ENCODE measurements at regions not wholly inside any gene's neighbourhood (a gene's known extent, or its start where the extent isn't known, plus 50 kb on each side); places are given as distances from the start of the nearest gene placed in this dataset.

DNA sequence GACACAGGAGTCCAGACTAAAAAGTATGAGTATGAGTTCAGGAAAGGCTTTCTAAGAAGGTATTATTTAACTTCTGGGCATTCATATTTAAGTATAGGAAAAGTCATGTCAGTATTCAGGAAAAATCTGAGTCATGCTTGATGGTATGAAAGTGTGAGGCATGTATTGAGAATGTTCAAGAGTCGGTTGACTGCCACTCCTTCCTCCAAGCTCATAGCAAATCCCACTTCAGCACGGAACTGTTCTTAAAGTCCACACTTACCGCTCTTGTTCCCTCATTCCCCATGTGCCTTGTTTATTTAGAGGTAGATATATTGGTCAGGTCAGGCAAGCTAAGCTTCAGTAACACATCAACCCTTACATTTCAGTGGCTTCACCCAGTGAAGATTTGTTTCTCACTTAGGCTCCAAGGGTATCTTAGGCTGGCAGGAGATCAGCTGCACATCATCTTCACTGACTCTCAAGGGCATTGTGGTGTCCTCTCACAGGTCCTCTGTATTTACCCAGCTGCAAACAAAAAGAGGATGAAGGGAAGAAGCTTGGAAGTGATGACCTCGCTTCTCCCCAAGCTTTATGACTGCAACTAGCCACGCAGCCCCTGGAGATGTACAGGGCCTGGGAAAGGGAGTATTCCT lies 1189.2 kb downstream of the EFNB2 start:
- no peaks in the 10 kb centered on the region for H3K36me3 Mint-ChIP-seq

DNA sequence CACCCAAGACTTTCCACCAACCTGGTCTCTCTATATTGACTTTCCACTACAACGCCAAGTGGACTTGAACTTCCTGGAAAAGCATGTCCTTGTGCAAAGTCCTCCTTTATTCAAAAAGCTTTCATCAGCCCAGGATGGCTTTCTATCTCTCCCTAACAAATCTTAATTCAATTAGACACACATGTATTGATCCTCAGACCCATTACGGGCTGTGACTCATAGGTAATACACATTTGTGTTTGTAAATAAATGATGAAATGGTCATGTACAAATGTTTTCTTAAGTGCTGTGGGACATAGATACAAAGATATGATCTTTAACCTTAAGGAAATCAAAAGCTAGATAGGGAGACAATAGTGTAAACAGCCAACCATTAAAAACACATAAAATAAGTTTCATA lies 1189.7 kb downstream of the EFNB2 start:
- no peak overlapping the region for H3K4me3 Mint-ChIP-seq
- no peaks in the 10 kb centered on the region for H3K9me3 Mint-ChIP-seq (ENCODE audit: low read depth)
- H3K36me3 Mint-ChIP-seq: no peaks in the 10 kb centered on the region
- no peaks in the 10 kb centered on the region for H3K27me3 Mint-ChIP-seq
- H3K27ac Mint-ChIP-seq: no peak overlapping the region
- peaks cover 4% of the 10 kb centered on the region for H3K4me1 Mint-ChIP-seq (ENCODE audit: low read depth)

More for the DNA sequence above, 1189.2 kb downstream of the EFNB2 start:
- Mint-ChIP-seq H3K27me3 (no peaks in the 10 kb centered on the region), H3K27ac (no peak overlapping the region), H3K4me3 (no peak overlapping the region), H3K9me3 (ENCODE audit: low read depth) (no peaks in the 10 kb centered on the region), H3K4me1 (ENCODE audit: low read depth) (peaks cover 4% of the 10 kb centered on the region)

DNA sequence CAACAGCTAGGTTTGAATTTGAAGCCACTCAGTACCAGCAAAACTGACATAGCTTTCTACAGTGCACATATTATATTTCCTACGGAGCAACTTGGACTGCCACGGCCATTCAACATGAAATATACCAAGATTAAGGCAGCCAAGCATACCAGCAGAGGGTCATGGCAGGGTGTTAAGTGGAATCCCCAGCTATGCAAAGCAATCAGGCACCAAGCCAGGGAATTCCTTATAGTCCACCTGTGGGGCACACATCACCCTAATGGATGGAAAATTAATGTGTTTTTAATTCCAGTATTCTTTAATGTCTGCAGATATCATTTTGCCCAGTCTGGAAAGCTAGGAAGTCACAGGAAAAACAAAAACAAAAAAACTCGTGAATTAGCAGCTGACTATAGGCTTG lies 1190.3 kb downstream of the EFNB2 start:
- H3K4me1 Mint-ChIP-seq (ENCODE audit: low read depth): peaks cover 4% of the 10 kb centered on the region
- H3K9me3 Mint-ChIP-seq (ENCODE audit: low read depth): no peaks in the 10 kb centered on the region
- H3K27ac Mint-ChIP-seq: no peak overlapping the region
- H3K27me3 Mint-ChIP-seq: no peaks in the 10 kb centered on the region
- no peak overlapping the region for H3K4me3 Mint-ChIP-seq
- no peaks in the 10 kb centered on the region for H3K36me3 Mint-ChIP-seq

DNA sequence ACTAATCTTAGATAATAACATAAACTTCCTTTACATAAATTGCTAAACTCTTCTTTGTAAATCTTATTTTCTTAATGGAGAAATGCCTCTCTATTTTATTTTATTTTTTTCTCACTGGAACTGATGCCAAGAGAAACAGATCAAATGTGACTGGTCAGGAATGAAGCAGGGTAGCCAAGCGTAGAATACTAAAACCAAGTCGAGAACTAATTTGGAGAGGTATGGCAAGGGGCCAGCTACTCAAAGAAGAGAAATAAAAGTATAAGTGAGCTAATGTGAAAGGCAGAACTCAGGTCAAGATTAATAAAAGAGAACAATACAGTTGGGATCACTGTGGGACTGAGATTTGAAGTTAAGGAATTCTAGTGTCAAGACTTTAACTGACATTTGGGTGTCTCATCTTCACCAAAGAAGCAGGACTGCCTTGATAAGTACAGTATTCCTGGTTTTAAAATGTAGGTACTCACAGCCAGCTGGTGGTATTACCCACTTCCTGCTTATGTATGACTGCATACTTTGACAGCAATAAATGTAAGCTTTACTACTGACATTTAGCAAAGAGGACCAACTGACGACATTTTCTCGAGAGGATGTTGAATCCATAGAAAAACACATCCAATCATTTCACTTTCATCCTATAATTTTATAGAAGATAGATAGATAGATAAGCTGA lies 1192.2 kb downstream of the EFNB2 start:
- Mint-ChIP-seq H3K9me3 (ENCODE audit: low read depth) (no peaks in the 10 kb centered on the region), H3K27ac (no peak overlapping the region), H3K36me3 (no peaks in the 10 kb centered on the region), H3K4me1 (ENCODE audit: low read depth) (peaks cover 11% of the 10 kb centered on the region), H3K27me3 (no peaks in the 10 kb centered on the region), H3K4me3 (no peak overlapping the region)

DNA sequence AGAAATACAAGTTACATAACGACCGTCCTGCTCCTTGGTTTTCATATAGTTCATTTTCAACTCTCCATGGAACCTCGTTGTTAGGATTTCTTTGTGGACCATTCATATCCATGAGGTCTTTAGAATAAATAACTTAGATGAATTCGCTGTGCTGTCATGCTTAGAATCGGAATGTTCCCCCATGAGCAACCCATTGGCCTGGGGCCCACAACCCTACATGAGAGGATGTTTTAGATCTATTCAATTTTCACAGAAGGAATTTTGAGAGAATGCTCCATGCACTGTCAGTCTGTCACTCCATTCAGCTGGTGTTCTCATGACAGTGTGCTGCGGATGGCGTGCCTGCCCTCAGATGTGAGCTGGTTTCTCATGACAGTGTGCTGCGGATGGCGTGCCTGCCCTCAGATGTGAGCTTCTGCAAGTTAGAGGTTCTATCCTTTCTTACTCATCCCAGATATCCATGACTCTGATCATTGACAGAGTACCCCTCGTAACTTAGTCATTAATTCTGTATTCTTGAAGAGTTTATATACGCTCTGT lies 1193.1 kb downstream of the EFNB2 start:
- Mint-ChIP-seq H3K27ac (no peak overlapping the region), H3K27me3 (no peaks in the 10 kb centered on the region), H3K36me3 (no peaks in the 10 kb centered on the region), H3K4me1 (ENCODE audit: low read depth) (peaks cover 14% of the 10 kb centered on the region), H3K4me3 (no peak overlapping the region), H3K9me3 (ENCODE audit: low read depth) (no peaks in the 10 kb centered on the region)

DNA sequence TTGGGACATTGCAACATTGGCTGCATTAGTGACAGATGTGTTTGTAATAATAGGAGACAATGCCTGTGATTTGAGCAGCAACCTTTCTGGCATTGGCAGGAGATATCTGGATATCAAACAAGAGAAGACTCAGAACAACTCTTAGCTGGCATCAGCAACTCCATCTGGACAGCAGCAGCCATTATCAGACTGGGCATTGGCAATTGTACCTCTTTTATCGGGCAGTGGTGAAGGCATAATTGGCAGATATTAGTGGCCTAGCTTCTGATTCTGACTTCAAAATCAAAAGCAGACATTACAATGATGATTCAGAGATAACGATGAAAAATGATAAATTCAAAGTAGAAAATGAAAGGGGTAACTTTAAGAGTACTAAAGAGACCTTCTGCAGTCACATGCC lies 1193.7 kb downstream of the EFNB2 start:
- Mint-ChIP-seq H3K4me1 (ENCODE audit: low read depth) (peaks cover 14% of the 10 kb centered on the region), H3K9me3 (ENCODE audit: low read depth) (no peaks in the 10 kb centered on the region), H3K4me3 (no peak overlapping the region), H3K27ac (no peak overlapping the region), H3K36me3 (no peaks in the 10 kb centered on the region), H3K27me3 (no peaks in the 10 kb centered on the region)

DNA sequence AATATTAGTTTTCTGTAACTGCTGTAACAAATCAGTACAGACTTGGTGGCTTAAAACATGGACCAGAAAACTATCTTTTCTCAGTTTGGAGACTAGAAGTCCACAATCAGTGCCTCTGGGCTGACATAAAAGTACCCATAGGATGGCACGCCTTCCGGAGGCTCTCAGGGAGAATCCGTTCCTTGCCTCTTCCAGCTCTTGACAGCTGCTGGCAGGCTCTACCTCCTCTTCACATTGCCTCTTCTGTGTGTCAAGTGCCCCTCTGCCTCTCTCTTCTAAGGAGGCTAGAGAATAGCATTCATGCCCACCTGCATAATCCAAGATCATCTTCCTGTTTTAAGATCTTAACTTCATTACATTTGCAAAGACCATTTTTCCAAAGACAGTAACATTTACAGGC lies 1194.2 kb downstream of the EFNB2 start:
- Mint-ChIP-seq H3K27ac (no peak overlapping the region), H3K36me3 (no peaks in the 10 kb centered on the region), H3K4me3 (no peak overlapping the region), H3K4me1 (ENCODE audit: low read depth) (peaks cover 14% of the 10 kb centered on the region), H3K9me3 (ENCODE audit: low read depth) (no peaks in the 10 kb centered on the region), H3K27me3 (no peaks in the 10 kb centered on the region)

DNA sequence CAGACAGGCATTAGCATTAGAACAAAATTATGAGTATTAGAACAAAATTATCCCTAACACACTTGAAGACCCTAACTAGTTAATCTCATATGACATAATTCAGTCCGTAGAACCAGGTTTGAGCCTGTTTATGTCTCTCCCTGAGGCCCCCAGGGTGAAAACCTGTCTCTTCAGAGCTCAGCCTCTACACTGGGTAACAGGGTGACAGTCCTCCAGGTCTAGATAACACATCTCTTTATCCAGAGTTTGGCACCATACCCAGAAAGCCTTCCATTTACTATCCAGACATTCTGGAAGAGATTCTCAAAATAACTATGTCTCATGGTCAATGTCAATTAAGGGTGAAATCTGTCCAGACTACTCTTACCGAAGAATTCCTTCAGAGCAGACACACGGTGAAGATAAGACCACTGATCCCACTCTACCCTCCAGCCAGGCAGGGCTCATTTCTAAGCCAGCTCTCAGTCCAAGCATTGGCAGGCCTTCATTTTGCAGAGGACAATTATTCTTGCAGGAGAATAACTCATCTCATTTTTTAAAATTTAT lies 1195.3 kb downstream of the EFNB2 start:
- H3K4me1 Mint-ChIP-seq (ENCODE audit: low read depth): peaks cover 14% of the 10 kb centered on the region
- no peak overlapping the region for H3K27ac Mint-ChIP-seq
- H3K27me3 Mint-ChIP-seq: no peaks in the 10 kb centered on the region
- H3K9me3 Mint-ChIP-seq (ENCODE audit: low read depth): no peaks in the 10 kb centered on the region
- H3K36me3 Mint-ChIP-seq: no peaks in the 10 kb centered on the region
- no peak overlapping the region for H3K4me3 Mint-ChIP-seq

DNA sequence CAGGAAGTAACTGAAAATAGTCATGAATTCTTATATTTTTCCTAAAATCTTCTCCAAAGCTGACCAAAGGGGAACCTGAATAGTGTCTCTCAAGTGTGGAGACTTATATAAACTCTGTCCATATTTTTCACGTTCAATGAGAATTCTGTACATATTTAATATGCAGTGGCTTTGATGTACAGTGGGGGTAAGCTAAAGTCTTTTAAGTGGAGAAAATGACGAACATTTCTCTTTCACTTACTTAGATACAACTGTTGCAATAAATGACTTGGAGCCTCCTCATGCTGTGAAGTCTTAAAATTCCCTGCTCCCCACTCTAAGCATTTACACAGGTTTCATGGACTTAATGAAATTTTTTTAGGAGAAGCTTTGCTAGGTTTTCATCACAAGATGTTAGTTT lies 1196.7 kb downstream of the EFNB2 start:
- peaks cover 14% of the 10 kb centered on the region for H3K4me1 Mint-ChIP-seq (ENCODE audit: low read depth)
- H3K27me3 Mint-ChIP-seq: peaks cover 2% of the 10 kb centered on the region
- no peak overlapping the region for H3K27ac Mint-ChIP-seq
- H3K9me3 Mint-ChIP-seq (ENCODE audit: low read depth): no peaks in the 10 kb centered on the region
- H3K4me3 Mint-ChIP-seq: peak overlapping the region; percentile 9
- H3K36me3 Mint-ChIP-seq: no peaks in the 10 kb centered on the region

DNA sequence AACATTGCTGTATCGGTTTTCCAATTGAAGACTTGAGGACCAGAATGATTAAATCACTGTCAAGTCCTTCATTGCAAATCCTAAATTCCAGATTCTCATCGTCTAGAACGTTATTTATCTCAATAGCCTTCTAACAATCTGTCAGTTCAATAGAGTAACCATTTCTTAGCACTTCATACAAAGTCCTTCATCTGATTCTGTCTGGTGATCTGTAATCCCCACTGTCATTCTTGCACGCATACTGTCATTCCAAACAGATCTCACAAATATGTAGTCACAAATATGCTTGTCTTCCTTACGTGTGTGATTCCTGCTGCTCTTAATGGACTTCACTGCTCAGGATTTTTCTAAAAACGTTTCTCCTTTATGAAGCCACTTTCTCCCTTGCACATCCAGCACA lies 1197.5 kb downstream of the EFNB2 start:
- no peak overlapping the region for H3K27ac Mint-ChIP-seq
- H3K27me3 Mint-ChIP-seq: peaks cover 2% of the 10 kb centered on the region
- no peaks in the 10 kb centered on the region for H3K9me3 Mint-ChIP-seq (ENCODE audit: low read depth)
- peaks cover 12% of the 10 kb centered on the region for H3K4me1 Mint-ChIP-seq (ENCODE audit: low read depth)
- H3K4me3 Mint-ChIP-seq: no peak overlapping the region
- no peaks in the 10 kb centered on the region for H3K36me3 Mint-ChIP-seq

DNA sequence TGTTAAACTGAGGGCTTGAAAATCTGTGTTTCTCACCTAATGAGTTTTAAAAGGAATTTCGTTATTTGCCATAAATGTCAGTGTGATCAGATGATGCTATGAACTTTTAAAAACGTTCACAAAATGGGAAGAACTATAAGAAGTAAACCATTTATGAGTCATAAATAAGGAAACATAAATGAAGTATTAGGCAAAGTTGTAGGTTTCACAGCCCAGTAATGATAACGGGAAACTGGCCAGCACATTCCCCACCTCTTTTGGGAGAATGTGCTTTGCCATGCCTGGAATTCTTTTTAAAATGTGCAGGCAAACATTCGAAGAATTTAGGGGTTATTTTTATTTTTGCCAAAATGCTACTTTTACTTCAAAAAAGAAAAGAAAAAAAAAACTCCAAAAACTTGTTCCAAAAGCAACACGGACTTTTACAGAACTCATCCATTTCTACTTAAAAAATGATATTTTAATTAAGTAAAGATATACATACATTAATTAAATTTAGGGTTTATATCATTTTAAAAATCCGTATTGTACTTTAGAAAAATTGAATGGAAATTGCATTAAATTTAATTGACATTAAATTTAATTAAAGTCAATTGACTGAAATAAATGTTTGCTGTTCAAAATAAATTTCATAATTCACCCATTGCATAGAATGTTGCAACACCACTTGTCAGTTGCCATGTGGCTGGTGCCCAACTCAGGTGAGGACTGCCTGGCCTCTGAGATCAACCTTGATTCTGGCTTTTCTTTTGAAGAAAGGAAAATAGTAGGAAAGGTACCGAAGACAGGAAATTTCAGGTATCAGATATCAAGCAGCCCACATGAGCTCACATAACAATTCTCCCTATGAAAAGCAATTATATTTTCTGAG lies 1198.5 kb downstream of the EFNB2 start:
- Mint-ChIP-seq H3K27ac (no peak overlapping the region), H3K36me3 (no peaks in the 10 kb centered on the region), H3K4me1 (ENCODE audit: low read depth) (peaks cover 11% of the 10 kb centered on the region), H3K9me3 (ENCODE audit: low read depth) (no peaks in the 10 kb centered on the region), H3K27me3 (peaks cover 2% of the 10 kb centered on the region), H3K4me3 (no peak overlapping the region)

DNA sequence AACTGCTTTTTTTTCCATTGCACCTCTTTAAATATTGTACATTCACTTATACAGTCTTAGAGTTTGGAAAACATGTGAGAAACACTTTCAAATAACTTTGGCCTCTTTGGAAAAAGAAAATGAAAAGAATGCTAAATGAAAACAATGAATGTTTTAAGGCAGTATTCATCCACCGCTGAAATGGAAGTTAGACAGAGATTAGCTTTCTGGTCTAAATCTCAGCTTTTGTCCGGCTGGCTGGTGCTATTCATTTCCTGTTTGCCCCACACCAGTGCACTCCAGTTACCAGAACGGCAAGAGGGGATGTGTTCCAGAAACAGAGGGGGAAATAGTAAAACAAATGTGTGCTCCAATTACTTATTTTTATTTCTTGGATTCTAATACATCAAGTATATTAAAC lies 1201.3 kb downstream of the EFNB2 start:
- Mint-ChIP-seq H3K27ac (no peak overlapping the region), H3K27me3 (peaks cover 2% of the 10 kb centered on the region), H3K9me3 (ENCODE audit: low read depth) (no peaks in the 10 kb centered on the region), H3K36me3 (no peaks in the 10 kb centered on the region), H3K4me3 (no peak overlapping the region), H3K4me1 (ENCODE audit: low read depth) (peaks cover 11% of the 10 kb centered on the region)

DNA sequence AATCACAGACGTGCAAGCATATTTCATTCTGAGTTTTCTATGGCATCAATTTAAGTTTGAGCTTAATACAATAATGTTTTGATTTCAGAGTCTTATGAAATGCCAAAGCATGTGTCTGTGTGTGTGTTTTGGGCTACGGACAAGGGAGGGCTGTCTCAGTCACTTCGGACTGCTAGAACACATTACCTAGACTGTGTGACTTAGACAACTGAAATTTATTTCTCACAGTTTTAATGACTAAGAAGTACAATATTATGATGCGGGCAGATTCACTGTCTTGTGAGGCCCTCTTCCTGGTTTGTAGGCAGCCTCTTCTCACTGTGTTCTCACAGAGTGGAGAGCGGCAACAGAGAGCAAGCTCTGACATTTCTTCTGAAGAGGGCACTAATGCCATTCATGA lies 1202.0 kb downstream of the EFNB2 start:
- no peaks in the 10 kb centered on the region for H3K9me3 Mint-ChIP-seq (ENCODE audit: low read depth)
- no peak overlapping the region for H3K27ac Mint-ChIP-seq
- H3K4me3 Mint-ChIP-seq: no peak overlapping the region
- H3K36me3 Mint-ChIP-seq: no peaks in the 10 kb centered on the region
- H3K4me1 Mint-ChIP-seq (ENCODE audit: low read depth): peaks cover 5% of the 10 kb centered on the region
- peaks cover 2% of the 10 kb centered on the region for H3K27me3 Mint-ChIP-seq

DNA sequence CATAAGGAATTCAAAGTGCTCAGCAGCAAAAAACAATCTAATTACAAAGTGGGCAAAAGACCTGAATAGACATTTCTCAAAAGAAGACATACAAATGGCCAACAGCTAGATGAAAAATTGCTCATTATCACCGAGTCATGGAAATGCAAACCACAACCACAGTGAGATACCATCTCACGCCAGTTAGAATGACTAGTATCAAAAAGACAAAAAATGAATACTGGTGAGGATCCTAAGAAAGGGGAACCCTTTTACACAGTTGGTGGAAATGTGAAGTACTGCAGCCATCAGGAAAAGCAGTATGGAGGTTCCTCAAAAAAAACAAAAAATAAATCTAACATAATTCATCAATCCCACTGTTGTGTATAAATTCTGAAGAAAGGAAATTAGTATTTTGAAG lies 1206.1 kb downstream of the EFNB2 start:
- H3K27me3 Mint-ChIP-seq: peaks cover 2% of the 10 kb centered on the region
- H3K4me1 Mint-ChIP-seq (ENCODE audit: low read depth): peaks cover 2% of the 10 kb centered on the region
- no peaks in the 10 kb centered on the region for H3K36me3 Mint-ChIP-seq
- peaks cover 4% of the 10 kb centered on the region for H3K9me3 Mint-ChIP-seq (ENCODE audit: low read depth)
- H3K4me3 Mint-ChIP-seq: no peak overlapping the region
- H3K27ac Mint-ChIP-seq: no peak overlapping the region

DNA sequence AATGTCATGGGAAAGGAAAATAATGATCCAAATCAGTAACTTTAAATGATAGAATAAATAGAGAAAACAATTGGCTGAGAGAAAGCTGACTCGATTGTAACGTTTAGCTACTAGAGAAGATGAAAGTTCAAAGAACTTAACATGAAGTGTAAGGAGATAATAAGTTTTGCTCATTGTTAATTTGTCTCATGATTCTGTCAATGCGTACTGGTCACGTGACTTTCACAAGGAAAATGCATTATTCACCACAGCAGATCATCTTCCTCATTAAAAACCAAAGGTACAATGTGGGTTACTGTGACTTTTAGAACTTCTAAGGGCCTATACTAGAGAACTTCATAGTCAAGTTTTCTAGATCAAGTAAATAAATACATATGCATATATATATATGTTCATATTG lies 1207.2 kb downstream of the EFNB2 start:
- no peaks in the 10 kb centered on the region for H3K27me3 Mint-ChIP-seq
- H3K4me3 Mint-ChIP-seq: no peak overlapping the region
- no peak overlapping the region for H3K27ac Mint-ChIP-seq
- peaks cover 4% of the 10 kb centered on the region for H3K9me3 Mint-ChIP-seq (ENCODE audit: low read depth)
- peaks cover 2% of the 10 kb centered on the region for H3K4me1 Mint-ChIP-seq (ENCODE audit: low read depth)
- H3K36me3 Mint-ChIP-seq: no peaks in the 10 kb centered on the region
